Mesendoderm (in vitro differentiated cells): ENCODE measurements at regions not wholly inside any gene's neighbourhood (a gene's known extent, or its start where the extent isn't known, plus 50 kb on each side); places are given as distances from the start of the nearest gene placed in this dataset.

Source experiments
- DNase-seq: peaks from one replicate; pipeline ENCODE4 v3.0.0; 2013
- H2AK5ac ChIP-seq: 2 replicates; pipeline ENCODE4 v1.6.1; 2013; ENCODE audit warnings: low read length, inconsistent platforms
- H2BK120ac ChIP-seq: 2 replicates; pipeline ENCODE4 v1.6.1; 2013; ENCODE audit warnings: low read depth, mild to moderate bottlenecking, low read length, moderate library complexity, mixed read lengths
- H2BK15ac ChIP-seq: replicated peaks from 2 replicates; pipeline ENCODE4 v1.6.1; 2013; ENCODE audit warnings: low read depth, mild to moderate bottlenecking, moderate library complexity
- H2BK5ac ChIP-seq: 2 replicates; pipeline ENCODE4 v1.6.1; 2013; ENCODE audit warnings: low read length, inconsistent platforms
- H3K18ac ChIP-seq: 2 replicates; pipeline ENCODE4 v1.6.1; 2013; ENCODE audit warnings: mild to moderate bottlenecking, low read length, mixed read lengths
- H3K23ac ChIP-seq: one replicate; pipeline ENCODE4 v1.6.1; 2013; ENCODE audit warnings: low read length
- H3K27ac ChIP-seq: 2 replicates; pipeline ENCODE4 v1.5.1; 2013; ENCODE audit warnings: low read depth, mild to moderate bottlenecking, inconsistent platforms, low read length, moderate library complexity
- H3K27me3 ChIP-seq: 2 replicates; pipeline ENCODE4 v1.6.1; 2013; ENCODE audit warnings: low read length, control low read depth, mild to moderate bottlenecking, inconsistent platforms; ENCODE audit not compliant: insufficient read depth, poor library complexity
- H3K36me3 ChIP-seq: 2 replicates; pipeline ENCODE4 v1.6.1; 2013; ENCODE audit warnings: low read length, inconsistent platforms; ENCODE audit not compliant: control insufficient read depth, insufficient read depth
- H3K4ac ChIP-seq: one replicate; pipeline ENCODE4 v1.6.1; 2013; ENCODE audit warnings: low read depth, mild to moderate bottlenecking, low read length, moderate library complexity
- H3K4me1 ChIP-seq: 2 replicates; pipeline ENCODE4 v1.6.1; 2013; ENCODE audit warnings: low read depth, low read length, inconsistent platforms; ENCODE audit not compliant: control insufficient read depth
- H3K4me2 ChIP-seq: 2 replicates; pipeline ENCODE4 v1.6.1; 2013; ENCODE audit warnings: low read length
- H3K4me3 ChIP-seq: 2 replicates; pipeline ENCODE4 v1.5.1; 2013; ENCODE audit warnings: mild to moderate bottlenecking, low read length
- H3K56ac ChIP-seq: one replicate; pipeline ENCODE4 v1.6.1; 2013; ENCODE audit warnings: low read length
- H3K79me1 ChIP-seq: 2 replicates; pipeline ENCODE4 v1.6.1; 2013; ENCODE audit warnings: low read length, inconsistent platforms
- H3K79me2 ChIP-seq: 2 replicates; pipeline ENCODE4 v1.6.1; 2013; ENCODE audit warnings: mild to moderate bottlenecking, low read length; ENCODE audit not compliant: control insufficient read depth, insufficient read depth
- H3K9ac ChIP-seq: 2 replicates; pipeline ENCODE4 v1.6.1; 2013; ENCODE audit warnings: low read length, inconsistent platforms
- H4K5ac ChIP-seq: one replicate; pipeline ENCODE4 v1.6.1; 2013; ENCODE audit warnings: low read length
- H4K8ac ChIP-seq: one replicate; pipeline ENCODE4 v1.6.1; 2013; ENCODE audit warnings: low read depth, mild to moderate bottlenecking, control low read depth, low read length, moderate library complexity
- WGBS: extraction: QIAGEN DNeasy Blood & Tissue Kit; methylation state at CpG from one replicate; pipeline ENCODE4 v1.1.7; 2013; ENCODE audit warnings: low lambda C conversion rate, missing lambda C conversion rate; ENCODE audit not compliant: insufficient coverage; ENCODE audit errors: extremely low coverage; 5-methylcytosine and 5-hydroxymethylcytosine counted together

DNA sequence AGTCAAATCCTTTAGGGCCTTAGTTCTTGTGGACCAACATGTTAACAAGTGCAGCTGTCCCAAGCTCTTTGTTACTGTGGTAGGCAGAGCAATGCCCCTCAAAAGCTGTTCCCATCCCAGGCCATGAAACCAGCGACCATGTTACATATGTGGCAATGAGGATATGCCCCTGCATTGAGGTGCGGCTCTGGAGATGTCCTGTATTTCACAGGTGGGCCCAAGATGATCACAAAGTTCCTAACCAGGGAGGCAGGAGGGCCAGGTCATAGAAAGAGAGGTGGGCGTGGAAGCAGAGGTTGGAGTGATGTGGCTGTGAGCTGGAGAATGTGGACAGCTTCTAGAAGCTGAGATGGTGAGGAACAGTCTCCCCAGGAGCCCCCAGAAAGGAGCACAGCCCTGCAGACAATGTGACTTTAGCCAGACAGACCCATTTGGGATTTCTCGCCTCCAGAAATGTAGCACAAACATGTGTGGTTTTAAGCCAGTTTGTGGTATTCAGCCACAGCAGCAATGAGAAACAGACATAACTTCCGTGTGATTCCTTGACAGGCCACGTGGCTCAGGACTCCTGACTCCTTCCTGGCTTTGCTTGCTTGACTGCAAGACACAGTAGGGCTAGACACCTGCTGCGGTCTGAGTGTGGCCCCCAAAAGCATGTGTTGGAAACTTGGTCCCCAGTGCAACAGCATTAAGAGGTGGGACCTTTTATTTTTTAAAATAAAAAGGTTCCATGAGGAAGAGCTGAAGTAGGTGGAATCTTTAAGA is 778.3 kb downstream of the KCNJ18 start:
- Histone ChIP-seq H3K36me3 (no peaks in the 10 kb centered on the region), H3K4me3 (no peak overlapping the region), H2BK120ac (no peak overlapping the region), H4K8ac (no peak overlapping the region), H4K5ac (no peak overlapping the region), H2BK15ac (no peak overlapping the region), H3K18ac (no peak overlapping the region), H2BK5ac (no peak overlapping the region), H3K23ac (no peak overlapping the region), H3K79me2 (no peaks in the 10 kb centered on the region), H3K27ac (no peak overlapping the region), H3K56ac (no peak overlapping the region), H2AK5ac (no peak overlapping the region), H3K4me1 (no peaks in the 10 kb centered on the region), H3K4ac (no peak overlapping the region), H3K4me2 (no peak overlapping the region), H3K79me1 (no peaks in the 10 kb centered on the region), H3K27me3 (no peaks in the 10 kb centered on the region), H3K9ac (no peak overlapping the region)
- WGBS = no CpG with 5 or more reads among the region's 7 CpGs
- DNase-seq = no peak

DNA sequence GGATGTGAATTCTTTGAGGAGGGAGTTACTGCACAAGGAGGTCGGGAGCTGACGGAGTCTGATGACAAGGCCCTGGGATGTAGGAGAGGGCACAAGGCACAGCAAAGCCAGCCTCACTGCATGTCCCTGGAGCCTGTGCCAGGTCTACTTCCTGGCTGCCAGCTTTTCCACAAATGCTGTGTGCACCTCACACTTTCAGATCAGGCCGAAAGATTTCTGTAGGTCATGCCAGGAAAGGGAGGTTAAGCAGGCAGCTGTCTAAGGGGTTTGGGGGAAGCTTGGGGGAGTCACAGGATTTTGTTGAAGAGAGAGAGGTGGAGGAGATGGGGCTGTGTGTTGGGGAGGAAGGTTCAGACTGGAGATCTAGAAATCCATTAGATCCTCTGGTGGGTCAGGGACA is 792.5 kb downstream of the KCNJ18 start:
- Histone ChIP-seq H3K27ac (no peak overlapping the region), H3K23ac (no peak overlapping the region), H3K36me3 (no peaks in the 10 kb centered on the region), H3K4me2 (no peak overlapping the region), H3K4ac (no peak overlapping the region), H4K8ac (no peak overlapping the region), H3K4me1 (no peaks in the 10 kb centered on the region), H4K5ac (no peak overlapping the region), H3K9ac (no peak overlapping the region), H2BK15ac (no peak overlapping the region), H3K56ac (no peak overlapping the region), H3K27me3 (no peaks in the 10 kb centered on the region), H3K79me2 (no peaks in the 10 kb centered on the region), H3K4me3 (no peak overlapping the region), H2BK5ac (no peak overlapping the region), H3K79me1 (no peaks in the 10 kb centered on the region), H3K18ac (no peak overlapping the region), H2BK120ac (no peak overlapping the region), H2AK5ac (no peak overlapping the region)
- DNase-seq = no peak
- WGBS = no CpG with 5 or more reads among the region's 3 CpGs

DNA sequence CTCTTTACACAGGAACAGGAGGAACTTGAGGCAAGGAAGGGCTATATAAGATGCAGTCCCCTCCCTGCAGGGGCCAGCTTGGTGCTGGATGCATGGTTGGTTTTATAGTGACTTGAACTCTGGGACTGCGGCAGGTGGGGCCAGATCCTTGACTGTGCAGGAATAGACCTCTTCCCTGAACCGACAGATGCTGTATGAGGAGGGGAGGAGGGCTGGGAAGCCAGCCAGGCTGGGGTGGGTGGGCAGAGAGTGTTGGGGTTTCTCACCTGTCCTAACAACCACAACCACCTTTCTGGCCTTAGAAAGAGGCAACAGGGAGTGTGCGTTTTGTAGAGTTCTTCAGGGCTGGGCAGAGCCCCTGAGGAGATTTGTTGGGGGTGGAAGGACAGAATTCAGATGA is 798.1 kb downstream of the KCNJ18 start:
- Histone ChIP-seq H3K4me3 (no peak overlapping the region), H2AK5ac (no peak overlapping the region), H3K27me3 (no peaks in the 10 kb centered on the region), H3K4me2 (no peak overlapping the region), H2BK120ac (no peak overlapping the region), H4K8ac (no peak overlapping the region), H3K4ac (no peak overlapping the region), H4K5ac (no peak overlapping the region), H3K4me1 (no peaks in the 10 kb centered on the region), H3K9ac (no peak overlapping the region), H3K56ac (no peak overlapping the region), H3K79me1 (no peaks in the 10 kb centered on the region), H3K27ac (no peak overlapping the region), H2BK15ac (no peak overlapping the region), H3K23ac (no peak overlapping the region), H3K36me3 (no peaks in the 10 kb centered on the region), H3K79me2 (no peaks in the 10 kb centered on the region), H2BK5ac (no peak overlapping the region), H3K18ac (no peak overlapping the region)
- no CpG with 5 or more reads among the region's 3 CpGs for WGBS
- no peak for DNase-seq

DNA sequence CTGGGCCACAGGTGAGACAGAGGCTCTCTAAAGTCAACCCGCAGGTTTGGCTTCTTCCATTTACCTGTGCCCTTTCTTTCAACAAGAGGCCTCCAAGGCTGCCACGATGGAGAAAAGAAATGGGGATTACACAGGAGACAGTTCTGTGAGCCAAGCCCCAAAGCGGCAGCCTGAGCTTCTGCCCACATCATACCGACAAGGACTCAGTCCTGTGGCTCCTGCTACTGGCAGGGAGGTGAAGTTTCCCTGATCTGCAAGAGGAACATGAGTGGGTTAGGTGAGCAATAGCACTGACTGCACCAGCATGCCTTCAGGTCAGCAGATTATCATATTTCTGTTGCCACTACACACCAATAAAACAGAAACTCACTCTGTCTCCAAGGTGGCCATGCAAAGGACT is 800.0 kb downstream of the KCNJ18 start:
- Histone ChIP-seq H2BK120ac (no peak overlapping the region), H2BK15ac (no peak overlapping the region), H3K4me3 (no peak overlapping the region), H2AK5ac (no peak overlapping the region), H3K4me2 (no peak overlapping the region), H3K56ac (no peak overlapping the region), H3K36me3 (no peaks in the 10 kb centered on the region), H3K4me1 (no peaks in the 10 kb centered on the region), H3K79me2 (no peaks in the 10 kb centered on the region), H4K8ac (no peak overlapping the region), H3K27me3 (no peaks in the 10 kb centered on the region), H3K23ac (no peak overlapping the region), H3K79me1 (no peaks in the 10 kb centered on the region), H3K18ac (no peak overlapping the region), H4K5ac (no peak overlapping the region), H2BK5ac (no peak overlapping the region), H3K9ac (no peak overlapping the region), H3K27ac (no peak overlapping the region), H3K4ac (no peak overlapping the region)
- no CpG with 5 or more reads among the region's 4 CpGs for WGBS
- no peak for DNase-seq

DNA sequence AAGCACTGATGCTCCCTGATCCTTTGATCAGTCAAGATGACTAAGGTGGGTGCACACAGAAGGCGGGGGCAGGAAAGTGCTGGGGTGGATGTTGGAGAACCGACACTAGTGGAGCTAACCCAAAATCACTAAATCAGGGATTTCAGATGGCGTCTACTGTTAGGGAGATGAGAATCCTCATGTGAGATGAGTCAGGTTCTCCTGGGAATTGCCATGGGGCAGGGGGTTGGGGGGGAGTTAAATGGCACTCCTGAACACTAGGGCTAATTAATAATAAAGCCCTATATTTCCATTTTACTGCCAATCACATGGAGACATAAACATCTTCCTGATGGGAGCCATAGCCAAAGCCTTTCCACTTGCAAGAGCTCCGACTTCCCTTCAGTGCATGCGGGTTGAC is 804.1 kb downstream of the KCNJ18 start:
- Histone ChIP-seq H3K27me3 (no peaks in the 10 kb centered on the region), H3K4me1 (no peaks in the 10 kb centered on the region), H2BK120ac (no peak overlapping the region), H3K36me3 (no peaks in the 10 kb centered on the region), H2BK15ac (no peak overlapping the region), H3K4me2 (no peak overlapping the region), H3K4me3 (no peak overlapping the region), H3K9ac (no peak overlapping the region), H3K79me2 (no peaks in the 10 kb centered on the region), H3K23ac (no peak overlapping the region), H3K56ac (no peak overlapping the region), H3K79me1 (no peaks in the 10 kb centered on the region), H3K18ac (no peak overlapping the region), H4K8ac (no peak overlapping the region), H3K27ac (no peak overlapping the region), H2BK5ac (no peak overlapping the region), H3K4ac (no peak overlapping the region), H4K5ac (no peak overlapping the region), H2AK5ac (no peak overlapping the region)
- WGBS = no CpG with 5 or more reads among the region's 5 CpGs
- DNase-seq = no peak

DNA sequence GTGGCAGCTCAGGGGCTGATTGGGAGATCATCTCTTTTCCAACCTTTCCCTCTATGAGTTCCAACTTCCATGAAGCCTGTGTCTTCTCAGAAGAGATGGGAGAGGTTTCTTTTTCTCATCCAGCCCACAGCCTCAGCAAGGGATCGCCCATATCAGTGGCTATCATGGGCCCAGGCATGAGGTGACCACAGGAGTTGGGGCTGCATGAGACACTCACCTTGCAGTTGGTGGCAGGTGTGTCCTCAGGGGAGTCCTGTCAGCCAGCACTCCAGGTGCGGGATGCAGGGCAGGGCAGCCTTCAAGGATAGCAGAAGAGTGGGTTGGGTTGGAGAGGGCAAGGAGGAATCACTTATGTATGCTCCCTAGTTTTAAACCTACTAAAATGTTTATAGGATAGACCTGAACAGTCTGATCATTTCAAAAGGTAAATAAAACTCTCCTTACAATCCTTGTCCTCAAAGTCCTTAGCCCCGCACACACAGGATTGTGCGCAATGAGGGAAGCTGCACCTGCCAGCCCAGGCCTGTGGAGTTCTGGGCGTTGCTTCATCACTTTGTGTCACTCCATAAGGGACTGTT is 811.1 kb downstream of the KCNJ18 start:
- Histone ChIP-seq H3K79me2 (no peaks in the 10 kb centered on the region), H3K27ac (no peak overlapping the region), H3K79me1 (no peaks in the 10 kb centered on the region), H4K5ac (no peak overlapping the region), H3K56ac (no peak overlapping the region), H4K8ac (no peak overlapping the region), H2AK5ac (no peak overlapping the region), H3K23ac (no peak overlapping the region), H2BK15ac (no peak overlapping the region), H3K27me3 (no peaks in the 10 kb centered on the region), H3K4me3 (no peak overlapping the region), H3K18ac (no peak overlapping the region), H3K36me3 (no peaks in the 10 kb centered on the region), H3K4me2 (no peak overlapping the region), H3K4ac (no peak overlapping the region), H2BK5ac (no peak overlapping the region), H3K9ac (no peak overlapping the region), H3K4me1 (no peaks in the 10 kb centered on the region), H2BK120ac (no peak overlapping the region)
- WGBS = no CpG with 5 or more reads among the region's 5 CpGs
- no peak for DNase-seq
